Ectodermal cell (in vitro differentiated cells): ENCODE measurements at regions not wholly inside any gene's neighbourhood (a gene's known extent, or its start where the extent isn't known, plus 50 kb on each side); places are given as distances from the start of the nearest gene placed in this dataset.

Experiments
- H3K27ac ChIP-seq: 2 replicates; pipeline ENCODE4 v1.7.0; 2013; ENCODE audit warnings: mild to moderate bottlenecking, low read depth, low read length; ENCODE audit not compliant: insufficient read depth, poor library complexity, severe bottlenecking
- H3K27me3 ChIP-seq: 2 replicates; pipeline ENCODE4 v1.7.0; 2013; ENCODE audit warnings: mild to moderate bottlenecking, low read length; ENCODE audit not compliant: insufficient read depth, control insufficient read depth, poor library complexity, severe bottlenecking
- H3K36me3 ChIP-seq: one replicate; pipeline ENCODE4 v1.7.0; 2013; ENCODE audit warnings: low read length; ENCODE audit not compliant: control insufficient read depth, insufficient read depth
- H3K4me1 ChIP-seq: one replicate; pipeline ENCODE4 v1.7.0; 2013; ENCODE audit warnings: low read length; ENCODE audit not compliant: control insufficient read depth, insufficient read depth
- H3K4me3 ChIP-seq: 2 replicates; pipeline ENCODE4 v1.7.0; 2013; ENCODE audit warnings: low read depth, low read length, control low read depth; ENCODE audit not compliant: insufficient read depth
- H3K9me3 ChIP-seq: 2 replicates; pipeline ENCODE4 v1.7.0; 2013; ENCODE audit warnings: mild to moderate bottlenecking, low read length, moderate library complexity; ENCODE audit not compliant: control insufficient read depth
- WGBS, 2 experiments: methylation state at CpG; one replicate each; pipeline ENCODE4 v1.1.7; 2013; ENCODE audit warnings: missing lambda C conversion rate in 2 of 2; 5-methylcytosine and 5-hydroxymethylcytosine counted together

- Histone ChIP-seq H3K36me3 (no peaks in the 10 kb centered on the region), H3K27ac (no peak overlapping the region), H3K9me3 (no peaks in the 10 kb centered on the region), H3K4me1 (no peaks in the 10 kb centered on the region), H3K4me3 (no peak overlapping the region), H3K27me3 (no peaks in the 10 kb centered on the region)
- WGBS, 2 experiments, result 93 to 100% methylated on average over 1 to 2 of the region's 2 CpGs
Measured at GRCh38 chr2:215528555-215528954, 92.7 kb upstream of the FN1 start.

GRCh38 chr2:215527736-215528135, 91.9 kb upstream of the FN1 start:
- no peaks in the 10 kb centered on the region for H3K4me1 ChIP-seq
- 92 to 100% methylated on average over 1 of the region's 1 CpG for WGBS, 2 experiments
- H3K36me3 ChIP-seq, result no peaks in the 10 kb centered on the region
- no peak overlapping the region for H3K27ac ChIP-seq
- no peaks in the 10 kb centered on the region for H3K27me3 ChIP-seq
- no peak overlapping the region for H3K4me3 ChIP-seq
- H3K9me3 ChIP-seq, result no peaks in the 10 kb centered on the region

GRCh38 chr2:215526341-215526740, 90.5 kb upstream of the FN1 start:
- no peak overlapping the region for H3K27ac ChIP-seq
- H3K9me3 ChIP-seq, result no peaks in the 10 kb centered on the region
- 94 to 96% methylated on average over 4 of the region's 4 CpGs for WGBS, 2 experiments
- H3K36me3 ChIP-seq, result no peaks in the 10 kb centered on the region
- no peaks in the 10 kb centered on the region for H3K4me1 ChIP-seq
- no peak overlapping the region for H3K4me3 ChIP-seq
- no peaks in the 10 kb centered on the region for H3K27me3 ChIP-seq

GRCh38 chr2:215522237-215522636, 86.4 kb upstream of the FN1 start:
- Histone ChIP-seq H3K36me3 (no peaks in the 10 kb centered on the region), H3K4me1 (no peaks in the 10 kb centered on the region), H3K9me3 (no peaks in the 10 kb centered on the region), H3K27ac (no peak overlapping the region), H3K27me3 (no peaks in the 10 kb centered on the region), H3K4me3 (no peak overlapping the region)
- 90 to 100% methylated on average over 1 of the region's 1 CpG for WGBS, 2 experiments

- H3K27me3 ChIP-seq, result no peaks in the 10 kb centered on the region
- 92 to 93% methylated on average over 3 of the region's 3 CpGs for WGBS, 2 experiments
- no peak overlapping the region for H3K4me3 ChIP-seq
- H3K36me3 ChIP-seq, result no peaks in the 10 kb centered on the region
- no peaks in the 10 kb centered on the region for H3K4me1 ChIP-seq
- no peaks in the 10 kb centered on the region for H3K9me3 ChIP-seq
- H3K27ac ChIP-seq, result no peak overlapping the region
Measured at GRCh38 chr2:215521031-215521430, 85.2 kb upstream of the FN1 start.

GRCh38 chr2:215517391-215517790, 81.5 kb upstream of the FN1 start:
- 71 to 89% methylated on average over 2 of the region's 2 CpGs for WGBS, 2 experiments
- H3K27ac ChIP-seq, result no peak overlapping the region
- H3K36me3 ChIP-seq, result no peaks in the 10 kb centered on the region
- no peaks in the 10 kb centered on the region for H3K27me3 ChIP-seq
- H3K4me3 ChIP-seq, result no peak overlapping the region
- no peaks in the 10 kb centered on the region for H3K4me1 ChIP-seq
- H3K9me3 ChIP-seq, result no peaks in the 10 kb centered on the region

- 94 to 95% methylated on average over 16 of the region's 16 CpGs for WGBS, 2 experiments
- Histone ChIP-seq H3K4me1 (no peaks in the 10 kb centered on the region), H3K27ac (no peak overlapping the region), H3K4me3 (no peak overlapping the region), H3K27me3 (no peaks in the 10 kb centered on the region), H3K9me3 (no peaks in the 10 kb centered on the region), H3K36me3 (no peaks in the 10 kb centered on the region)
Measured at GRCh38 chr2:215514516-215514915, 78.6 kb upstream of the FN1 start.

GRCh38 chr2:215511454-215512346, 75.8 kb upstream of the FN1 start:
- no peak overlapping the region for H3K27ac ChIP-seq
- no peaks in the 10 kb centered on the region for H3K27me3 ChIP-seq
- H3K4me1 ChIP-seq, result no peaks in the 10 kb centered on the region
- 85 to 87% methylated on average over 6 of the region's 6 CpGs for WGBS, 2 experiments
- H3K36me3 ChIP-seq, result no peaks in the 10 kb centered on the region
- H3K9me3 ChIP-seq, result no peaks in the 10 kb centered on the region
- no peak overlapping the region for H3K4me3 ChIP-seq

- Histone ChIP-seq H3K9me3 (no peaks in the 10 kb centered on the region), H3K4me1 (no peaks in the 10 kb centered on the region), H3K4me3 (no peak overlapping the region), H3K27ac (no peak overlapping the region), H3K36me3 (no peaks in the 10 kb centered on the region), H3K27me3 (no peaks in the 10 kb centered on the region)
- WGBS, 2 experiments, result 71 to 72% methylated on average over 3 of the region's 3 CpGs
Measured at GRCh38 chr2:215507836-215508235, 72.0 kb upstream of the FN1 start.

GRCh38 chr2:215507136-215507535, 71.3 kb upstream of the FN1 start:
- no peaks in the 10 kb centered on the region for H3K9me3 ChIP-seq
- no peak overlapping the region for H3K4me3 ChIP-seq
- H3K27me3 ChIP-seq, result no peaks in the 10 kb centered on the region
- no peak overlapping the region for H3K27ac ChIP-seq
- H3K36me3 ChIP-seq, result no peaks in the 10 kb centered on the region
- no peaks in the 10 kb centered on the region for H3K4me1 ChIP-seq
